GM19023 (cell line): ENCODE measurements at regions not wholly inside any gene's neighbourhood (a gene's known extent, or its start where the extent isn't known, plus 50 kb on each side); places are given as distances from the start of the nearest gene placed in this dataset.

Source experiments
- ATAC-seq: cut with Tn5 transposase; IDR thresholded peaks from one replicate; pipeline ENCODE4 v1.9.1; 2021; ENCODE audit warnings: mild to moderate bottlenecking, moderate library complexity; ENCODE audit not compliant: unreplicated experiment

DNA sequence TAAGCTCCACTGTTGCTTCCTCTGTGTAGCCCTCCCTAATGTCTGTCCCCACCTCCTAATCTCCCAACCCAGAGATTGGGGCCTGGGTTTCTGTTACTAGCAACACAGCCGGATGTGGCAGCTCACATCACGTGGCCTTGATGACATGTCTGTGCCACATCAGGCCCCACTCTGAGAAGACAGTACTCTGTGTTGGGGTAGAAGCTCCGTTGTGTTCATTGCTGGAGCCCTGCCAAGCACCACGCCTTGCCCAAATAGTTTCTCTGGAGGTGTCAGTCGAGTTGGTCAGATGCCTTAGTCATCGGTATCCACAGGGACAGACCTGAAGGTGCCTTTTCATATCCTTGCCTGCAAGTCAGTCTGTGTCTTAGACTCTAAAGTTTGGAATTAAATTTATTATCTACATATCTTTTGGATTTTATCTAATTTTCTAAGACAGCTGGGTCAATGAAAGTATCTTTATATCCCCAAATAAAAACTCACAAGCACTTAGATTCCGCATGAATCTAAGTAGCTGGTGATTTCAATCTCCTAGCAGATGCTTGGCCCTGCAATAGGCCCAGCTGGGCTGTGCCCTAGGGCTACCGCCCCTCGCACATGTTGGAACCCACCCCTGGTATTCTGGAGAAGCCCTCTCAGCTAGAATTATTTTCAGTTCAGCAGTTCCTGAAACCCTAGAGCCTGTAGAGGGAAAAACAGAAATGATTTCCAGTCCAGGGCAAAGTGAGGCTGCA lies 204.0 kb upstream of the TSHZ3 start:
- ATAC-seq: no peak

DNA sequence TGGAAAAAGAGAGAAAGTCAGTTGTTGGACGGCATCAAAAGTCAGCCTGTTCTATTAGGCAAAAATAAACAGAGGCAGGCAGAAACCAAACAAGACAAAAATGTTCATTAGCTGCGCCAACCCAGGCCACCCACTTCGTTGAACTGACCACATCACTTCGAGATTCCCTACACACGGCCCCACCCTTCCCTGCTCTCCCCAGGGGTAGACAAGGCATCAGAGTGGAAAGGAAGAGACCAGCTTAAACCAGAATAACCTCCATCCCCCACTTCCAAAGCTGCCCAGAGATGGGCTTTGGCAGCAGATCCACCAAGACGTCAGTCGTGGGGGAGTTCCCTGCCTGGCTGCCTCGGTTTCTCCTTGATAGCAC lies 204.6 kb upstream of the TSHZ3 start:
- ATAC-seq: no peak

DNA sequence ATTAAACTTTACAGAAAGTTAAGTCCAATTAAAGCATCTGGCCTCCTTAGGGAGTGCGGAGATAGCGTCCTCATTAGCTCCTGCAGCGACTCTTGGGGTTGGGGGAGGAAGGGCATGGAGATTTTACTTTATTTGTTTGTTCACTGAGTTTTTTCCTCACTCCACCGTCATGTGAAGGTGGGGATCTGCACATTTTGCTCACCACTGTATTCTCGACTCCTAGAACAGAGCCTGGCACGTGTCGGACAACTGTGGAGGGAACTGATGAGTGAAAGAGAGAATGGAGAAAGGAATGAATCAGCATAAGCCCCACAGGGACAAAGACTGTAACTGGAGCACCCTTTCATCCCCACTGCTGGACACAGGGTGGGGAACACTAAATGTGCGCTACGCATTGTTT lies 205.1 kb upstream of the TSHZ3 start:
- no peak for ATAC-seq

DNA sequence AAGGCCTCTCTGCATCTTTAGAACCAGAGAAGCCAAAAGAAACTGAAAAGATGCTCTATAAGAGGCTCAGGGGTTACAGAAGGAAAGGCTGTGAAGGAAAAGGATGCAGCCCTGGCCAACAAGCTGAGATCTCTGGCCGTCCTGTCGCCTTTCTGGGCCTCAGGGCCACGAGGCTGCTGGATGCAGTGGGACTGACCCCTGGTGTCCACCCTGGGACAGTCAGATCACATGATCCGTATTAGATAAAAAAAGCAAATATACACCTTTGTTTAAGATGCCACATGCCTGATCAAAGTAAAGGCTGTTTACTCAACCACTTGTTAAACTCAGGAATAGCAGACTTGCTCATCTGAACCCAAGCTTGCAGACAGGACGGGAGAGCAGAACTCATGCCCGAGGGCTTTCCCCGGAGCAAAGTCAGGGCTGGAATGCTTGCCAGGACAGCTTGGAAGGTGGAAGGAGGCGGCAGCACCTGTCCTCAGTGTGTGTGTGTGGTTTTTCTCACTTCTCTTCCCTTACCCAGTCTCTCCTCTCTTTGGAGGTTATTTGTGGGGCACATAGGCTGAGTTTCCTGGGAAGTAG lies 206.5 kb upstream of the TSHZ3 start:
- no peak for ATAC-seq

DNA sequence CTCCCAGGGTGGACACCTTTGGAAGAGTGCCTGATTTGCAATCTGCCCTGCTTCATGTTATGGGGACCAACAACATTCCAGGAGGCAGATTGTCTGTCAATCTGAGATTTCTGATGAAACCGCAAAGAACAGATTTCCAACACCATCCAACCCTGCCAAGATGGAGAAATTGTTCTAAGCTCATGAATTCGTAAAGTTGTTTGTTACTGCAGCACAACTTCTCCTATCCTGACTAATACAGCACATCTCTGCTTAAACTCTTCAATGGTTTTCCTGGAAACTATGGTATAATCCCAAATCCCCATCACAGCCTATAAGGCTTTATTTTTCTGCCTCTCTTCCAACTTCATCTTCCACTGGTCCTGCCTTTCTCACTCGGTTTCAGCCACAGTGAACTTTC lies 210.3 kb upstream of the TSHZ3 start:
- ATAC-seq: no peak

DNA sequence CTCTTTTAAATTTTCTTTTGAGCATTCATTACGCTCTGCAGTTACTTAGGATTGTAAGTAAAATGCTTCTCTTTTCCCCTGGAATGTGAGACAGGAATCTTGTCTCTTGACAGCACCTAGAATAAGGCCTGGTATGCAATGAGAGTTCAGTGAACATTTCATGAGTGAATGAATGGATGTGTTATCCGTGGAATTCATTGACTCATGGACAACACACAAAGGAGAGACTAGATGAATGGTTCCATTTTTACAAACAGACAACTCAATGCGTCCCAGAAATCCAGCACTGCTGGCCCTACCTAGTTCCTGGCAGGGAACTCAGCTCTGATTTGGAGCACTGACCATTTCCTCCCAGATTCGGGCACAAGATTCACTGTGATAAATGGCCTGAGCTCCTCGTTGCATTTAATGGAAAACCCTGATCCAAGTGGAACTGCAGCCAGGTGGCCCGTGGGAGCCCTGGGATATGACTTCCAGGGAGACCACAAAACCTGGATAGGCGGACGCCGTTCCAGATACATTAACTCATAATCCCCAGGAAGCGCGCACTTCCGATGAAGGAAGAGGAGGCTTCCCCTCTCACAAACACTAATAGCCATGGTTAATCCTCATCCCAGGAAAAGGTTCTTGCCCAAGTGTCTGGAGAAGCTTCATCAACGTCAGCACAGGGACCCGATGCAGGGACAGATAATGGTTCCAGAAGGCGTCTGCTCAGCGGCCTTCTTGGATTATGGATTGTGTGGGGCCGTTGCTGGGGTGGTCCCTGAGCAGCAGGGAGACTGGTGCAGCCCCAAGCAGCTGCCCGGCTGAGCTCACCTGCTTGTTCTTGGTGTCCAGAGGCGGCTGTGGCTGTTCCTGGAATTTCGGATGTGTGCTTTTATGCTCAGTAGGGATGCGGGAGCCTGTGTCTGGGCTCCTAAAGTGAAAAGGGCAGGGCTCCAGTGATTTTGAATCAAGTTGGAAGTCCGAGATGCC lies 211.1 kb upstream of the TSHZ3 start:
- no peak for ATAC-seq

DNA sequence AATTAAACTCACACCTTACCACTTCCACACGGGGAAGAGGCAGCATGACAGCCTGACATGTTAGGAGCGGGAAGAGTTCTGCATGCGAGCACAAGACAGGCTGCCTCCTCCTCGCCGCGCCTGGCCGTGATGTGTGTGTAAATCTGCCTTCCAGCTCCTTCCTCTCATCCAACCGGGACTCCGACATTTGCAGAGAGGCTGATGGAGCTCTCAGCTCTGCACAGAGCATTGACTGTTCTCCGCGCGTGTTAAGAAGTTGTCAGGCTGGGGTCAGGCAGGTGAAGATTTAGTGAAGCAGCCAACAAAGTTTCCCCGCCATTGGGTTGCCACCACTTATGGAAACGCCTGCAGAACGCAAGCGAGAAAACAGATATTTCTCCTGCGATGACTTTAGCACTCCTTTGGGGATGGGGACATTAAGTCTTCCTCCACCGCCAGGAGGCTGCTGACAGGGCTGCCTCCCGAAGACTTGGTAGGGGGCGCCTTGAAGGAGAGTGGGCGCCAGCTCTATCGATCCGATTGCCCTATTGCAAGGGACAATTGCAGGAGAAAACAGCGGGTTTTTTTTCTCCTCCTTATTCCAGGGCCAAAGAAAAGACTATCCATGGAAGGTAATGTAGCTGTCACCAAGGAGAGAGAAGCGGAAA lies 213.9 kb upstream of the TSHZ3 start:
- ATAC-seq: no peak

DNA sequence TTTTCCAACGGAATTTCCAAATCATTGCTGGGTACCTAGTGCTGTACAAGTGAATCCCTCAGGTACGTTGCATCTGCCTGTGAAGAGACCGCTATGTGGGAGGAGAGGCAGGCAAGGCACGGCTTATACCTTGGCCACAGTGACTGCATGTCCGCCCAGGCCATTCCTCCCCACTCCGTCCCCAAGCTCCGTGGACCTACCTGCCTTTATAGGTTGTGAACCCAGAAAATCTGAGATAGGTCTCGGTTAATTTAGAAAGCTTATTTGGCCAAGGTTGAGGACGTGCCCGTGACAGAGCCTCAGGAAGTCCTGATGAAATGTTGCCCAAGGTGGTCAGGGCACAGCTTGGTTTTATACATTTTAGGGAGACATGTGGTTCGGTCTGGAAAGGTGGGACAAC lies 218.5 kb upstream of the TSHZ3 start:
- ATAC-seq: no peak

DNA sequence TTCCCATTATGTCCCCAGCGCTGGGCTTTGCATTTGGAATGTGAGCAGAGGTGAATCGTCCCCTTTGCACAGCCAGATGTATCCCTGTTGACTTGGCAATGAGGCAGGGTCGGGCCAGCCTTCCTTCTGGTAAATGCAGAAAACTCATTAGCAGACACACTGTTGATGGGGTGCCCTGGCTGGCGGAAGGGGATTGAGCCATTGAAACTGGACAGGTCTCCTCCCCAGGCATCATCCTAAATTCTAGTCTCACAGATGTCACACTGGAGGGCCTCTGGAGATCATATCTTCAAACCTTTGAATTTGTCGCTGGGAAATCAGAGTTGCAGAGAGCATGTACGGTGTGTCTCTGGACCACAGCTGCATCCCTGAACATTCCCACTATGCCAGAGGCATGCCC lies 219.5 kb upstream of the TSHZ3 start:
- no peak for ATAC-seq

DNA sequence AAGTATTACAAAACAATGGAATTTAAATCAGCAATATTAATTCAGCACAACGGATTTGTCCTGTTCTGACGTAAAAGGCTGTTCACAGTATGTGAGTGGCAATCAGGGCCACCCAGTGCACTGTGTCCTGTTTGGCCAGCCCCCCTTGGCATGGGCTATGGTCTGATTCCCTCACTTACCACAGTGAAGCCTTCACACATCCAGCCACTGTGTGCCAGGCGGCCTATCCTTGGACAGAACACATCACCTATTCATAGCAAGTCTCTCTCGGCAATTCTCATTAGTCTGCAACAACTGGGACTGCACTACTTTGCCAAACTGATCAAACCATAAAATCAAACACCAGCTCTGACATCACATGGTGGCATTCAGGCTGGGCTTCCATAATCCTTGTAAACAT lies 221.5 kb upstream of the TSHZ3 start:
- no peak for ATAC-seq

DNA sequence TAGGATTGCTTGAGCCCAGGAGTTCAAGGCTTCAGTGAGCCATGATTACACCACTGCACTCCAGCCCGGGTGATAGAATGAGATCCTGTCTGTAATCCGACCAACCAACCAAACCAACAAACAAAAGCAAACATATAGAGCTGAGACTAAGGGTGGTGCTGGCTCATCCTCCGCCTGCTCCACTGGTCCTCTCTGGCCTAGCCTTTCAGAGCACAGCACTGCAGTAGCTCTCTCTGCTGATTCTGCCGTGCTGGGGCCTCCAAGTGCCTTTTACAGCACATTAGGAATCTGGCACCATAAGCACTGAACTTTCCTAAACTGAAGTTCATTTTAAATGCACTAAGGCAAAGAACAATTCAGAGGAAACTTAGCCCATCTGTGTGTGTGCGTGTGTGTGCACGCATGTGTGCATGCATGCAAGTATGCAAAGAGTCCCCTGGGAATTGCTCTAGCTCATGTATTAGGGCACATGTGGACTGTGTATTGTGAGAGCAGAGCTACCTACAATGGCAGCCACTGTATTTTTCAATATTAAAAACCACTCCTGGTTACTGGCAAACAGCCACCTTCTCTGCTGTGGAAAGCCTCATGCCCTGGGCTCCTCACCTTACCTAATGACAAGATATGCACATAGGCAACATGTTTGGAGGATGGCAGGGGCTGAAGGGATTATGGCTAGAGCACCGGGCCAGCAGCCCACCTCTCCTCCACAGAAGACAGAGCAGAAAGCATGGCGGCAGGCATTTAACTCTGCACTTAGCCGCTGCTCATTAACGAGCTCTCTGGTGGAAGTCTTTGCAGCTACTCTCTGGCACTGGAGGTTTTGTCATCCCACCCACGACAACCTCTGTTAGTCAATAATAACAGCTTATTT lies 223.1 kb upstream of the TSHZ3 start:
- ATAC-seq: no peak

DNA sequence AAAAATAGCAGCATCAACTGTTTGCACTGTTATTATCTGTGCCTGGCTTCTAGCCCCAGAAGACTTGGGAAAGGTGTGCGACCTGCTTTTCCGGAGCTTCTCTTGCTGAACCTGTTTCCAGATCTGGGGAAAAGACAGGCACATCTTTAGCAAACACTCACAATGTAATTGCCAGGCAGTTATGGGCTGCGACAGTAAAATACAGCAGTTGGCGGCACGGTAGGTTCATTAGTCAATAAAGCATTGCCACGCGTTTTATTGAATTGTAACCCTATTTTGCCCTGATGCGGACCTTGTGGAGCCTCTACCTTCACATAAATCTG lies 223.7 kb upstream of the TSHZ3 start:
- ATAC-seq: no peak

DNA sequence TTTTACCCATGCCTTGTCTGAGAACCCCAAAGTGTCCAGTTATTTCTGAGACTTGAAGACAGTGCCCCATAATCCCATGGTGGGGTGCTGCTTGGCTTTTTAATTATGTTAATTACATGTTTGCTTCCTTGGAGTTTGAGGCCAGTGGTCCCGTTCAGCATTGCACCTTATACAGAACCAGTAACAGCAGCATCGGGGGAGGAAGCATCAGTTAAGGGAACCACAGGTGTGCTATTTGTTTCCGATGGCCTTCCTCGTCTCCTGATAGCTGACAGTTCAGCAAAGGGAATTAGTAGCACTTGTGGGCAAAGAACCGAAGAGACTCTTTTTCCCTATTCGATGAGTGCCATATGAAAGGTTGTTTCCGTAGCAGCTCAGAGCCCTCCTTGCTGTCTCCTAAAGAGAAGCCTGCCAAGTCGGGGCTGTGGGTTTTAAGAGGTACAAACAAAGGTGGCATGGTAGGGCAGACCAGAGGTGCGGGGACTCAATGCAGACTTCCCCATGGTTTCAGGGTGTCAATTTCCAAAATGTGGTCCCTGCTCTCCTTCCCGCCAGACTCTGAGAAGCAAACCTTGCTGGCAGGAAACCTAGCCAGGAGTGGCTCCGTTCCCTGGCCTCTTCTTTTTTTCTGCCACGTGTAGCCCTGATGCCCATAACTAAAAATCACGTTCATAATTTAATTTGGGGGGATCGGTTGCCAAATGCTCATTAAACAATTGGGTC lies 225.2 kb upstream of the TSHZ3 start:
- ATAC-seq: no peak

DNA sequence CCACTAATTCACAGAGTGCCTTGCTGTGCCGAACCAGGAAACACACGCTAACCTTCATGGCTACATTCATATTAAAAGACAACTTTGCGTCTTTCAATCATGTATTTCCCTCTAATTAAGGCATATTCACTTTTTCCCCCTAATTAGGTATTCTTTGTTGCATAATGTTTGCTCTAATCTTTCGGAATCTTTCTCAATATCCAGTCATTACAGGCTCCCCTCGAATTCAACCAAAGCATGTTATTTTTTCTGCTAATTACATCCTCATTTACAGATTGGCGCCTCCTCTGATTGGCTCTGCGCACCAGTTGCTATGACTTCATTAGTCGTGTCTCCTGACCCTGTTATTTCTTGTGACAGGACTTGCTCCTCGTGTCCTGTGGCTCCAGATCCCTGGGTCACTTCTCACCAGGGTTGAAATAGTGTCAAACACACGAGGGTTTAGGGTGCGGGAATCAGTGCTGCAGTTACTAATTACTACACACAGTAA lies 226.7 kb upstream of the TSHZ3 start:
- no peak for ATAC-seq

DNA sequence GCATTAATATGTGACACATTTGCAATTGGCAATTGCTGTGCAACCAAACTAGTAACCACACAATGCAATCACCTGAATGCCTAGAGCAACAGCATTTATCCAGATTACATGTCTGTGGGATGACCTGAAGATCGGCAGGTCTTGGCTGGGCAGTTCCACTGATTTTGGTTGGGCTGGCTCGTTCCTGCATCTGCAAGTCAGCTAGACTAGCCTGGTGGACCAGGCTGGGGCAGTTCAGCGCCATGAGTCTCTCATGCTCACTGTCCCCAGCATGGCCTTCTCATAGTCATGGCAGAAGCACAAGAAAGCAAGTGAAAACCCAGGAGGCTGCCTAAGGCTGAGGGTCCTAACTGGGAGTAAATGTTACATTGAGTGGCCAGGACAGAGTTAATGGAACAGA lies 229.1 kb upstream of the TSHZ3 start:
- ATAC-seq: no peak

DNA sequence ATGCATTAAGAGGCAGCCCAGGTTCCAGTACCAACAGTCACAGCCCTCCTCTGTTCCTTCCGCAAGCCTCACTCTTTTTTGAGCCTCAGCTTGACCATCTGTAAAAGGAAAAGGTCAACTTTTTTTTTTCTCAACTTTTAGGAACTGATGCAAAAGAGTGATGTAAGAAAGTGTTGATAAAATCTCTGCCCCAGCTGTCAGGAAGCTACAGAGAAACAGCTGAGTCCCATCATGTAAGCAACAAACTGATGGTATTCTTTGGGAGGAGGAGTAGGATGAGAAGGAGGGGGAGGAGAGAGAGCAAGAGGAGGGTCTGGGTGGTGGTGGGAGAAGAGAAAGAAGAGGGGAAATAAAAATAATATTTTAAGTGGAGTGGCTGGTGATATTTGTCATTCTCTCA lies 233.9 kb upstream of the TSHZ3 start:
- no peak for ATAC-seq

DNA sequence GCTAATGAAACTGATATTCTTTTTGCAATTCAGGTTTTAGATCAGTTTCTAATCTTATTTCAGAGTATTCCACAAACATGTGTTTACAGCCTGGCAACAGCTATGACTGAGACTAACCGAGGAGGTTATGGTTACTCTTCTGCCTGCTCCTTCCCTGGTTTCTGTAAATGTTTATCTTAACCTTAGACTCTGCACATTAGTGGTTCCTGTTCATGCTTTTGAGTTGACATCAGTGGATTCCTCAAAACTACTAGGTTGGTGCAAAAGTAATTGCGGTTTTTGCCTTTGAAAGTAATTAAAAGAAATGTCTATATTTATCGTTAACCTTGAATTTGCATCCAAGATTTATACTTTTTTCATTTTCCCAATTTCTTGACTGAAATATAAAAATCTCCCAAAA lies 237.0 kb upstream of the TSHZ3 start:
- ATAC-seq: no peak

DNA sequence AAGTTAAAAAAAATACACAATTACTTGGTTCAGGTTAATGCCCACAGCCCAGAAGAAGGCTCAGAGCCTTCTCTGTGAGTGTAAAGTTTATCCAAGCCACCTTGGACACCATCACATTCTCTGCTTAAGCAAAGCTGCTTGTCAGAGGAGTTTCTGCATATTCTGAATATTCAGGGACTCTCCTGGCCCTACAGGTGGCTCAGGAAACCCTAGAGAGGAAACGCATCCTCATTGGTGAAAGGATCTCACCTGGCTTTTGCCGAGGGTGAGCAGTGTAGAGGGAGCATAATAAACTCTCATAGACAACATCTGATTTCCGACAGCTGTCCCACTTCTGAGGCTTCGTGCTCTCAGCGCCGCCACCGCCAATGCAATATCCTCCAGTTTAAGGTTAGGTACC lies 239.9 kb upstream of the TSHZ3 start:
- ATAC-seq: no peak

DNA sequence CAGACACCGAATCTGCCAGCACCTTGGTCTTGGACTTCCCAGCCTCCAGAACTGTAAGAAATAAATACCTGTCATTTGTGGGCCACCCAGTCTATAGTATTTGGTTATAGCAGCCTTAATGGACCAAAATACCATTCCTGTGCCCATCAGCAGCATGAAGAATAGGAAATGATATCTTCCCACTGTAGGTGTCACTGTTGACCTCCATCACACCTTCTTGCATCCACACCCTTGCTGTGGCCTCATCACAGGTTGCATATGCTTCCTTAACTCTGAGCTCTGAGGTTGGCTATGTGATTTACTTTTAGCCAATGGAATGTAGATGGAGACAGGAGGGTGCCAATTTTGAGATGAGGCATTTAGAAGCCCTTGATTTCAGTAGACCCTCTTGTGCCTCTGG lies 242.0 kb upstream of the TSHZ3 start:
- no peak for ATAC-seq

DNA sequence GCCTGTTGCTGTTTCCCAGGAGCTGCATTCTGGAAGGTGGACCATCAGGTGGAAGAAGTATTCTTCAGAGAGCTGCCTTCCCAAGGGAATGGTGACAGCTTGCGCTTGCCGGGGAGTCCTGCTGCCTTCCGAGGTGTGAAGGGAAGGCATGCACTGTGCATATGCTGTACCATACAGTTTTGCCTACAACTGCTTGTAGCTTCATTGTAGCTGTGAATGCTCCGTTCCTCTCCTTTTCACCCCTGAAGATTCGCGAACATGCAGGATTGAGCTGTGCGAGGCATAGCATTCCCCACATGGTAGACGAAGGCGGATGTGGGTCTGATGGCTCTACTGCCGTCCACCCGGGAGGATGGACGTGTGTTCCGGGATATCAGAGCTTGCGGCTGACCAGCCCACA lies 243.2 kb upstream of the TSHZ3 start:
- no peak for ATAC-seq
